SU-DHL-6 (cell line): ENCODE measurements at regions not wholly inside any gene's neighbourhood (a gene's known extent, or its start where the extent isn't known, plus 50 kb on each side); places are given as distances from the start of the nearest gene placed in this dataset.

ENCODE experiments used
- H2AFZ ChIP-seq: fragments of 200-600 bp; sonication (generic); 2 replicates; pipeline ENCODE4 v1.6.1; 2014; ENCODE audit warnings: low read depth, mild to moderate bottlenecking, moderate library complexity, mixed read lengths, antibody characterized with exemption, low read length; ENCODE audit not compliant: severe bottlenecking
- H3F3A ChIP-seq: fragments of 200-600 bp; shearing (Covaris generic); 2 replicates; pipeline ENCODE4 v1.6.0; 2016; ENCODE audit warnings: antibody characterized with exemption, mild to moderate bottlenecking; ENCODE audit not compliant: insufficient read depth
- H3K27ac ChIP-seq: fragments of 200-600 bp; sonication (generic); 2 replicates; pipeline ENCODE4 v1.5.1; 2016; ENCODE audit warnings: low read depth, mild to moderate bottlenecking, low read length, moderate library complexity, mixed read lengths
- H3K27me3 ChIP-seq: fragments of 200-600 bp; sonication (generic), shearing (Covaris generic); 2 replicates; pipeline ENCODE4 v1.6.0; 2014; ENCODE audit warnings: mild to moderate bottlenecking, low read length
- H3K36me3 ChIP-seq: fragments of 200-600 bp; sonication (generic); 2 replicates; pipeline ENCODE4 v1.6.1; 2014; ENCODE audit warnings: mild to moderate bottlenecking, low read length, mixed read lengths
- H3K4me2 ChIP-seq: fragments of 300-600, 200-600 bp; shearing (Covaris generic), sonication (generic); 2 replicates; pipeline ENCODE4 v1.6.0; 2014; ENCODE audit warnings: low read length, low read depth, mild to moderate bottlenecking; ENCODE audit not compliant: poor library complexity, severe bottlenecking
- H3K4me3 ChIP-seq: fragments of 200-600 bp; sonication (generic); 2 replicates; pipeline ENCODE4 v1.5.1; 2014; ENCODE audit warnings: antibody characterized with exemption, low read length, mild to moderate bottlenecking, mixed read lengths; ENCODE audit not compliant: insufficient read depth, poor library complexity, severe bottlenecking
- H3K79me2 ChIP-seq: fragments of 200-600 bp; sonication (generic); 2 replicates; pipeline ENCODE4 v1.6.1; 2014; ENCODE audit warnings: mild to moderate bottlenecking, low read length, moderate library complexity; ENCODE audit not compliant: insufficient read depth
- H3K9ac ChIP-seq: fragments of 200-600 bp; sonication (generic); 2 replicates; pipeline ENCODE4 v1.7.0; 2014; ENCODE audit warnings: mild to moderate bottlenecking, low read length
- H3K9me2 ChIP-seq: fragments of 200-600 bp; sonication (generic); replicated peaks from 2 replicates; pipeline ENCODE4 v1.6.1; 2014; ENCODE audit warnings: low read length; ENCODE audit not compliant: insufficient read depth
- H3K9me3 ChIP-seq: fragments of 200-600 bp; sonication (generic); 2 replicates; pipeline ENCODE4 v1.6.1; 2014; ENCODE audit warnings: low read length, mixed read lengths; ENCODE audit not compliant: insufficient read depth
- H4K20me1 ChIP-seq: fragments of 200-600 bp; sonication (generic); 2 replicates; pipeline ENCODE4 v1.6.1; 2014; ENCODE audit warnings: low read depth, mild to moderate bottlenecking, antibody characterized with exemption, low read length, moderate library complexity, mixed read lengths
- EZH2phosphoT487 ChIP-seq: fragments of 200-600 bp; sonication (generic), shearing (Covaris generic); conservative IDR thresholded peaks from 2 replicates; pipeline ENCODE4 v1.6.1; 2018; ENCODE audit warnings: mild to moderate bottlenecking, antibody characterized with exemption, low read length, moderate library complexity, mixed read lengths
- TF ChIP-seq, protein P1 (sequence below): fragments of 200-600 bp; sonication (generic); IDR thresholded peaks from one replicate; pipeline ENCODE4 v1.5.1; 2017; ENCODE audit warnings: antibody characterized with exemption, mild to moderate bottlenecking, low read length, moderate library complexity; ENCODE audit not compliant: insufficient read depth, poor library complexity, severe bottlenecking

DNA sequence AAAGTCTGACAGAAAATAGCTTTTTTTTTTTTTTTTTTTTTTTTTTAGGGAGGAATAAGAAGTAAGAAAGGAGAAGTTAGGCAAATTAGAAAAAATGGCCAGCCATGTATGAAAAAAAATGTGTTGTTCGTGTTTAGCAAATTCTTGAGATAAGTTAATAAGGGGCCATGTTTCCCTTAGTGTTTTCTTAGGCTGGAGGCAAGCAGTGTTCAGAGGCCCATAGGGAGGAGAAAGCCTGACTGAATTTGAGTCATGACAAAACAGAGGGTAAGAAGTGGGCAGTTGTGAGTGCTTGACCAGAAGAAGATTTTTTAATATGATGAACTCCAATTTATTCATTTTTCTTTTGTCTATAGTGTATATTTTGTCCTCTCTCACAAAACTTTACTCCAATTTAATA is 766.4 kb downstream of the FAM181B start:
- Histone ChIP-seq H3K9me3 (no peaks in the 10 kb centered on the region), H2AFZ (no peak overlapping the region), H4K20me1 (no peaks in the 10 kb centered on the region), H3K4me2 (no peak overlapping the region), H3K27me3 (no peaks in the 10 kb centered on the region), H3K4me3 (no peak overlapping the region), H3K79me2 (no peaks in the 10 kb centered on the region), H3K27ac (no peak overlapping the region), H3K9me2 (no peaks in the 10 kb centered on the region), H3F3A (no peaks in the 10 kb centered on the region), H3K9ac (no peak overlapping the region), H3K36me3 (no peaks in the 10 kb centered on the region)
- TF ChIP-seq EZH2phosphoT487 = no peak
- TF ChIP-seq, protein P1, sequence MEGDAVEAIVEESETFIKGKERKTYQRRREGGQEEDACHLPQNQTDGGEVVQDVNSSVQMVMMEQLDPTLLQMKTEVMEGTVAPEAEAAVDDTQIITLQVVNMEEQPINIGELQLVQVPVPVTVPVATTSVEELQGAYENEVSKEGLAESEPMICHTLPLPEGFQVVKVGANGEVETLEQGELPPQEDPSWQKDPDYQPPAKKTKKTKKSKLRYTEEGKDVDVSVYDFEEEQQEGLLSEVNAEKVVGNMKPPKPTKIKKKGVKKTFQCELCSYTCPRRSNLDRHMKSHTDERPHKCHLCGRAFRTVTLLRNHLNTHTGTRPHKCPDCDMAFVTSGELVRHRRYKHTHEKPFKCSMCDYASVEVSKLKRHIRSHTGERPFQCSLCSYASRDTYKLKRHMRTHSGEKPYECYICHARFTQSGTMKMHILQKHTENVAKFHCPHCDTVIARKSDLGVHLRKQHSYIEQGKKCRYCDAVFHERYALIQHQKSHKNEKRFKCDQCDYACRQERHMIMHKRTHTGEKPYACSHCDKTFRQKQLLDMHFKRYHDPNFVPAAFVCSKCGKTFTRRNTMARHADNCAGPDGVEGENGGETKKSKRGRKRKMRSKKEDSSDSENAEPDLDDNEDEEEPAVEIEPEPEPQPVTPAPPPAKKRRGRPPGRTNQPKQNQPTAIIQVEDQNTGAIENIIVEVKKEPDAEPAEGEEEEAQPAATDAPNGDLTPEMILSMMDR = no peak

DNA sequence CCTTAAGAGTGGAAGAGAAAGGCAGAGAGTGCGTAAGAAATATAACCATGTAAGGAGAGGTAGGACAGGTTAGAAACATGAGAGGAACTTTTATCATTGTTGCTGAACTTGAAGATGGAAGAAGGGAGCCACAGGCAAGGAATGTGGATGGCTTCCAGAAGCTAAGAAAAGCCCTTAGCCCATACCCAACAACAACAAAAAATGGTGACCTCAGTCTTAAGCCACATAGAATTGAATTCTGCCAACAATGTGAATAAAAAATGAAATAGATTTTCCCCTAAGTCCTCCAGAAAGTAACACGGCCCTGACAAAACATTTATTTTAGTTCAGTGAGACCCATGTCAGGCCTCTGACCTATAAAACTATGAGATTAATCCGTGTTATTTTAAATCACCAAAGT is 767.3 kb downstream of the FAM181B start:
- H3K36me3 ChIP-seq = no peaks in the 10 kb centered on the region
- no peak overlapping the region for H3K4me2 ChIP-seq
- no peak overlapping the region for H2AFZ ChIP-seq
- no peaks in the 10 kb centered on the region for H3K27me3 ChIP-seq
- no peaks in the 10 kb centered on the region for H3K9me3 ChIP-seq
- no peak overlapping the region for H3K4me3 ChIP-seq
- H3F3A ChIP-seq = no peaks in the 10 kb centered on the region
- no peaks in the 10 kb centered on the region for H3K9me2 ChIP-seq
- no peak overlapping the region for H3K9ac ChIP-seq
- no peak for TF ChIP-seq EZH2phosphoT487
- TF ChIP-seq, protein P1 = no peak
- no peak overlapping the region for H3K27ac ChIP-seq
- H3K79me2 ChIP-seq = no peaks in the 10 kb centered on the region
- no peaks in the 10 kb centered on the region for H4K20me1 ChIP-seq

DNA sequence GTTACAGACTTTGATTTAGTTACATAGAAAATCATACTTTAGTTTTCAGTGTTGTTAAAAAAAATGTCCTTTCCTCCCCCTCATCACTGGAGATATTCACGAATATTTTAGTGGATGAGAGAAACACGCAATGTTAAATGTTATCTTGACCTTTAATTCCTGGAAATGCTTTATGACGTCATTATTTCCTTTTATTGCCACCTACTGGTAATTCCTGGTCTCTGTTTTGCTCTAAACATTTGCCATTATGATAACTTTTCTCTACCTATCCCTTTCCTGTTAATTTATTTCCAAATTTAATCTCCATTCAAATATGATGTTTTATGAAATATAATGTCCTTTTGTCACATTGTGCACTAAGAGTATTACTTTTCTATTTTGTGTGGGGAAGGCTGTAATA is 770.6 kb downstream of the FAM181B start:
- Histone ChIP-seq H2AFZ (no peak overlapping the region), H3K79me2 (no peaks in the 10 kb centered on the region), H3K9me2 (no peaks in the 10 kb centered on the region), H3K36me3 (no peaks in the 10 kb centered on the region), H3K4me2 (no peak overlapping the region), H3F3A (no peaks in the 10 kb centered on the region), H3K27me3 (no peaks in the 10 kb centered on the region), H3K9ac (no peak overlapping the region), H3K9me3 (no peaks in the 10 kb centered on the region), H4K20me1 (no peaks in the 10 kb centered on the region), H3K4me3 (no peak overlapping the region), H3K27ac (no peak overlapping the region)
- TF ChIP-seq, protein P1 = peak; percentile 31
- TF ChIP-seq EZH2phosphoT487 = no peak

DNA sequence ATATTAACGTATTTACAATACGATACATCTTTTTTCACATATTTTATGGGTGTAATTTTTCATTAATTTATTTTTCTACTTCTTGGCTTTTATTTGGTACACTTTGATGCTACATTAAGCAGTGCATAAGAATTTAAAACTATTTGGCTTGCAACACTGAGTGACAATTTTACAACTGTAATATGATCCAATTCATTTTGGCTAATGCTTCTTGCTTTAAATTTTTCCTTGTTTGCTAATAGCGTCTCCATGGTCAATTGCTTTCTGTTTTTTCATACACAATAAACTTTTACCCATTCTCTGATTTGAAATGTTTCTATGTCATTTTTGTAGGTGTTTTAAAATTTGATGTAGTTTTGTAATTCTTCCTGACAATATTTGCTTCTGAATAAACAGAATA is 773.2 kb downstream of the FAM181B start:
- H3K4me2 ChIP-seq = no peak overlapping the region
- no peaks in the 10 kb centered on the region for H3K9me3 ChIP-seq
- no peaks in the 10 kb centered on the region for H3K79me2 ChIP-seq
- no peak overlapping the region for H3K9ac ChIP-seq
- H2AFZ ChIP-seq = no peak overlapping the region
- H3K9me2 ChIP-seq = no peaks in the 10 kb centered on the region
- H3K27me3 ChIP-seq = no peaks in the 10 kb centered on the region
- TF ChIP-seq, protein P1 = no peak
- no peak for TF ChIP-seq EZH2phosphoT487
- H3K36me3 ChIP-seq = no peaks in the 10 kb centered on the region
- no peak overlapping the region for H3K27ac ChIP-seq
- no peak overlapping the region for H3K4me3 ChIP-seq
- H4K20me1 ChIP-seq = no peaks in the 10 kb centered on the region
- no peaks in the 10 kb centered on the region for H3F3A ChIP-seq
